HG02610 (cell line): ENCODE measurements at regions not wholly inside any gene's neighbourhood (a gene's known extent, or its start where the extent isn't known, plus 50 kb on each side); places are given as distances from the start of the nearest gene placed in this dataset.
"Not testable (repeated sequence)": the region's sequence is repeated elsewhere in the genome, so short reads cannot be mapped to it uniquely, and the experiment has no call there.

ENCODE experiments used
- ATAC-seq: cut with Tn5 transposase; IDR thresholded peaks from one replicate; pipeline ENCODE4 v1.9.1; 2021; ENCODE audit warnings: mild to moderate bottlenecking, moderate library complexity; ENCODE audit not compliant: unreplicated experiment

DNA sequence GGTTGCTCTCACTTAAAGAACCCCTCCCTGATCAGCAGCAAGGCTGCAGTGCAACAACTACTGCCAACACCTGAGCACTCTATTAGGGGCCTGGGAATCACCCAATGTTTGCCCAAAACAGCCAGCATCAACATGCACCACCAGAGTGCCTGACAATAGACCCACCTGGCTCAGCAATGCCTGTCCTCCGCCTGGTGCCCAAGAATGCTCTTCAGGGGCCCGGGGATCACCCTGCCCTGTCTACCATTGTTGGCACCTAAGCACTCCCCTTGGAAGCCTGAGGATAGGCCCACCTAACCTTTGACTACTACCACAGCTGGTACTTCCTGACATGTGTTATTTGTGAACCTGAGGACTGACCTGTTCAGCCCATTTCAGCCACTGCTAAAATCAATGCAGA, 1363.1 kb upstream of the PRR20A start:
- no peak for ATAC-seq

DNA sequence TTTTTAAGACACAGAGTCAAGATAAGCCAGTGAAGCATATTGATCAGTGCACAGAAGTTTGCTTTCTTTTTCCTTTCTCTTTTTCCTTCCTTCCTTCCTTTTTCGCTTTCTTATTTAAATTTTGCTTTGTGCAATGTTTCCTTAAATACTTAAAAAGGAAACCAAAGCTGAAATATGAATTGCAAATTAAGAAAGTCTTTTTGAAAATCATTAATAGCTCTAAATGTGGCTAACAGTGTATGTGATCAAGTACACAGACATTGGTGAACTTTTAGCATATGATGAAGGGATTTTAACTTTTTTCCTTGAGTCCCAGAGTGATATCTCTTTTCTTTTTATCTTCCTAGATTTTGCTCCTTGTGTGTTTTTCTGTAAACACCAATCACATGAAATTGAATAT, 1356.9 kb upstream of the PRR20A start:
- ATAC-seq = no peak

GRCh38 chr13:55788548-55788947, 1352.2 kb upstream of the PRR20A start:
- no peak for ATAC-seq

DNA sequence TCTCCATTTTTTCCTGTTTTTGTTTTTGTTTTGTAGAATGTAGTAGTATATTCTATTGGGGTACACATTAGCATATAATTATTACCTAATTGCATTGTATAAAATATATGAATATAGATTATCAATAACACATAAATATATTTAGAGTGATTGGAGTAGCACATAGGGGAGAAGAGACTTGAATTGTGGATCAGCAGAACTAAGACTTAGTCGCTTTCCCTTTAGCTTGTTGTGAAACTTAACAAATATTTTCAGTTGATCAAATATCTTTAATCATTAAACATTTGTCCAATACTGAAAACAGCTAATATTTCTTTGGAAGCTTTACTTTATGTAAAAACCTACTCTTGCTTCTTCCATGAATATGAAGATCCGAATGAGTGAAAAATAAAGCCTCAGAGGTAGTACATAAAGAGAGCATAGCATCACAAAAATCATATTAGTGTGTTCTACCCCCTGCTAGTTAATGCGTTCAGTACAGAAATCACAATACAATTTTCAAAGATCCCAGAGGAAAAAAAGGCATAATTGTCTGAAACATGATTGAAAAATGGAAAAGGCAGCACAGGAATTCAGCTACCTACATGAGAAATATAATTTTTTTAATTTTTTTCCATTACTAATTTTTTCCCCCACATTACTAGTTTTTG, 1348.0 kb upstream of the PRR20A start:
- no peak for ATAC-seq

- ATAC-seq = no peak
Observed at GRCh38 chr13:55815458-55816033, 1325.2 kb upstream of the PRR20A start.

GRCh38 chr13:55816976-55817601, 1323.6 kb upstream of the PRR20A start:
- no peak for ATAC-seq

- ATAC-seq = no peak
Observed at GRCh38 chr13:55820817-55821216, 1319.9 kb upstream of the PRR20A start.

- ATAC-seq = no peak
Observed at GRCh38 chr13:55869648-55870047, 1271.1 kb upstream of the PRR20A start.

DNA sequence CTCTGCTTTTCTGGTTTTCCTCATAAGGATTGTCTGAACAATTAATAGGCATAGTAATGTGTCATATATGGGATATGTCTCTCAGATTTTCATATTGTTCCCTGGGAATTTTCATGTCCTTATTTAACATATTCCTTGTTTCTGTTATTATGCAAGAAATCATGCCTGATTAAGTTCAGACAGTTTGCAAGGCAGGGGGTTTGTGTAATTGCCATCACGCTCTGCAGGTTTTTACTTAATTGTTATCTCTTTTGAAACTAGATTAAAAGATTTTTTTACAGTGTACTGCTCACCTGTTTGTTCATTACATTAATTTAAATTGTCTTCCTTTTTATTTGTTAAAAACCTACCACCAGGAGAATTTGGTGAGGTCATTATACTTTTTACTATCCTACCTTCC, 1253.2 kb upstream of the PRR20A start:
- no peak for ATAC-seq

DNA sequence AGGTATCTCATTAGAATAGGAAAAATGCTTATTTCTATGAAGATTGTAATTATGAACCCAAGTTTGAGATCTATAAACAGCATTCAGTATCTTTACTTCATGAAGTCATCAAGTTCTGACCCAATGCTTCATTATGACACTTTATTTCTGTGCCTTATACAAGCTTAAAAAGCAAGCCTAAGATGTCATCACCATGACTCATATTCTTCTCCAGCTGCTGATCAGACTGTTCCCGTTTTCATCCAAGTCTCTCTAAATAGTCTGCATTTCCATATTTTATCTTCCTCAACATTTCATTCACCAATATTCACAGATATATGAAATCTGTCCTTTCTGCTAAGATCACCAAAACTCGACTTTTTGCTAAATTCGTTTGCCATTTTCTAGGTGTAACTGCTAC, 1247.2 kb upstream of the PRR20A start:
- ATAC-seq = no peak

- no peak for ATAC-seq
Observed at GRCh38 chr13:55937180-55937579, 1203.5 kb upstream of the PRR20A start.

- no peak for ATAC-seq
Observed at GRCh38 chr13:55948175-55948574, 1192.5 kb upstream of the PRR20A start.

DNA sequence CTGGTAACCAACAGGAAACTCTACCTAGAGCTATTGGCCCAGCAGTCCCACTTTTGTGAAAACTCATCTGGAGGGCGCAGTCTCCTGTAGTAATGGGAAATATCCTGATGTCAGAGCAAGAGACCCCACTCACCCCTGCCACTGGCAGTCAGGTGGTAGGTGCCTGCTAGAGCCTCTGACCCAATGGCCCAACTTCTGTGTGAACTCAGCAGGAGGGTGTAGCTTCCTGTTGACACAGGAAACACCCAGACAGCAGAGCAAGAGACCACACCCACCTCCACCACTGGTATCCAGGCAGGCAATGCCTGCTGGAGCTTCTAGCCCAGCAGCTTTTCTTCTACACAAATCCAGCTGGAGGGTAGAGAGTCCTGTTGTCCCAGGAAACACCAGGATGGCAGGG, 1176.8 kb upstream of the PRR20A start:
- ATAC-seq = no peak

- no peak for ATAC-seq
Observed at GRCh38 chr13:55967055-55967454, 1173.7 kb upstream of the PRR20A start.

GRCh38 chr13:55977436-55977835, 1163.3 kb upstream of the PRR20A start:
- ATAC-seq = no peak

DNA sequence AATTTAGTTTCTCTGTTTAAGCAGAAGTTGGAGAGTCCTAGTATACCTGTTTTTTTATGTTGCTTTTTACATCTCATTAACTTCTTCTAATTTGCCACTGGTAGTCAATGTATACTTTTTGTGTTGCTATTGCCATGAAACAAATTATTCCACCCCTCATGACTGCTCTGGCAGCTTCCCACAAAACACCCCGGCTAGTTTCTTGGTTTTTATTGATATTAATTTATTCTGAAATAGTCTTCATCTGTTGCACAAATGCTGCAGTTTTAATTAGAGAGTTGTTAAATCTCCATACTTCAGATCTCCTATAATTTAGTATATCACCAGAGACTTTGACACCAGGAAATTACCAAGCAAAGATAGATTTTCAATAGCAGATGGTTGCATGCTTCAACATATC, 1159.3 kb upstream of the PRR20A start:
- no peak for ATAC-seq

DNA sequence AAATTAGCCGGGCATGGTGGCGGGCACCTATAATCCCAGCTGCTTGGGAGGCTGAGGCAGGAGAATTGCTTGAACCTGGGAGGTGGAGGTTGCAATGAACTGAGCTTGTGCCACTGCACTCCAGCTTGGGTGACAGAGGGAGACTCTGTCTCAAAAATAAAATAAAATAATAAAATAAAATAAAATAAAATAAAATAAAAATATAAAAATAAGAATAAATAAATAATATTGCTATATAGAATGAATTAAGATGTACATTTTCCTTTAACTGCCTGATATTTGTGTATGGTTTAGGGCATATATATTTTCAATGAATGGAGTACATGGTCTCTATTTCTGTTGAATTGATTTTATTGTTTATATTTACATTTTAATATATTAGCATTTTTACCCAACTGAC, 1156.7 kb upstream of the PRR20A start:
- ATAC-seq = not testable (repeated sequence)

GRCh38 chr13:55990631-55991030, 1150.1 kb upstream of the PRR20A start:
- ATAC-seq = no peak

DNA sequence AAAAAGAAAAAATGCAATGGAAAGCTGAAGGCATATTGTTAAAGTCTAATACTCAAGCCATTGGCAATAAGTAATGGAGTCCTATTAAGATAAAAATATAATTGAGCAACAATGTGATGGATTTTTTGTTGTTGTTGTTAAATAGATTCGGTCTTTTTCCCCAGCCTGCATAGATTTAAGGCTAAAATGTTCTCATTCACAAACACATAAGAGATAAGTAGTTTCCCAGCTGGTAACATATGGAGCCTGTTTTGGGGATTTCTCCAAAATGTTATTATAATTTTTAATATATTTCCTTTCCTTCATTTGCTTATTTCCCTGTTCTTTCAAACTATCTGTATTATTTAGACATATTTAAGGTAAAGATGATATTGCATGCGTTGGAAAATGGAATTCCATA, 1149.1 kb upstream of the PRR20A start:
- ATAC-seq = no peak

DNA sequence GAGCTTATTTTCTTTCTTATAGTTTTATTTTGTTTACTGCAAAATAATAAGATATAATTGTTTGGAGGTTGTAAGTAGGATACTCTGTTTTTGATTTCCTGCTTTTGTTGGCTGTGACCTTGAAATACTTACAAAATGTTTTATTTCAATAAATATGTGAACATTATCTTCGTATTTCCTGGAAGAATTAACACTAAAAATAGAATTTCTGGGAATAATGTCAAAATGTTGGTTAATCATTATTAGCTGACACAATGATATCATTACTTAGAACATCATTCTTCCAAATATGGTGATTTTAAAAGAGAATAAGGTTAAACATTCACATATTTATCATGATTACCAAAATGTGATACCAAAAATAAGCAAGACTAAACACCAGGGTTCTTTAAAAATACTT, 1148.6 kb upstream of the PRR20A start:
- ATAC-seq = no peak

- no peak for ATAC-seq
Observed at GRCh38 chr13:55999709-56000108, 1141.0 kb upstream of the PRR20A start.

GRCh38 chr13:56009418-56009817, 1131.3 kb upstream of the PRR20A start:
- no peak for ATAC-seq

DNA sequence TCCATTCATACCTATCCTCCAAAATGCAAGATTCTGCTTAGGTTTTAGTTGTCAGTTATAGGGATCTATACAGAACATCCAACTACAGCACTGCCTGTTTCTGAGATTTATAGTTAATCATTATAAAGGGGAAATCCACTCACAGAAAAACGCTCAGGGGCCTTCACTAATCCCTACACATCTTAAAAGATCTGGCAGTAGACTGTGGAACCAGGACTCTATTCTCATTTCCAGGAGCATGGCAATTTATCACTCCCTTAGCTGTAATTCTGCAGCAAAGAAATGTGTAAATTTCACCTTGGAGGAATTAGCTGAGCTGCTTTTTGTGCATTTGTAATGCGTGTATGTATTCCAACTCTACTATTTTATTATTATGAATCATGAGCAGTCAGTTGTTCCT, 1128.1 kb upstream of the PRR20A start:
- ATAC-seq = no peak
